ENCODE measurements at regions not wholly inside any gene's neighbourhood (a gene's known extent, or its start where the extent isn't known, plus 50 kb on each side); places are given as distances from the start of the nearest gene placed in this dataset.

- peak overlapping the region; percentile 74 for H3K4me3 ChIP-seq (ENCODE audit: low read depth, low read length)
- no peak for DNase-seq (ENCODE audit: low read depth)
- TF ChIP-seq, protein P1, sequence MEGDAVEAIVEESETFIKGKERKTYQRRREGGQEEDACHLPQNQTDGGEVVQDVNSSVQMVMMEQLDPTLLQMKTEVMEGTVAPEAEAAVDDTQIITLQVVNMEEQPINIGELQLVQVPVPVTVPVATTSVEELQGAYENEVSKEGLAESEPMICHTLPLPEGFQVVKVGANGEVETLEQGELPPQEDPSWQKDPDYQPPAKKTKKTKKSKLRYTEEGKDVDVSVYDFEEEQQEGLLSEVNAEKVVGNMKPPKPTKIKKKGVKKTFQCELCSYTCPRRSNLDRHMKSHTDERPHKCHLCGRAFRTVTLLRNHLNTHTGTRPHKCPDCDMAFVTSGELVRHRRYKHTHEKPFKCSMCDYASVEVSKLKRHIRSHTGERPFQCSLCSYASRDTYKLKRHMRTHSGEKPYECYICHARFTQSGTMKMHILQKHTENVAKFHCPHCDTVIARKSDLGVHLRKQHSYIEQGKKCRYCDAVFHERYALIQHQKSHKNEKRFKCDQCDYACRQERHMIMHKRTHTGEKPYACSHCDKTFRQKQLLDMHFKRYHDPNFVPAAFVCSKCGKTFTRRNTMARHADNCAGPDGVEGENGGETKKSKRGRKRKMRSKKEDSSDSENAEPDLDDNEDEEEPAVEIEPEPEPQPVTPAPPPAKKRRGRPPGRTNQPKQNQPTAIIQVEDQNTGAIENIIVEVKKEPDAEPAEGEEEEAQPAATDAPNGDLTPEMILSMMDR (conservative IDR thresholded peaks at IDR 0.05; ENCODE audit: low read depth, low read length): no peak
These were observed 106.5 kb upstream of the KCTD1 start for GRCh38 chr18:26654616-26655524.

DNA sequence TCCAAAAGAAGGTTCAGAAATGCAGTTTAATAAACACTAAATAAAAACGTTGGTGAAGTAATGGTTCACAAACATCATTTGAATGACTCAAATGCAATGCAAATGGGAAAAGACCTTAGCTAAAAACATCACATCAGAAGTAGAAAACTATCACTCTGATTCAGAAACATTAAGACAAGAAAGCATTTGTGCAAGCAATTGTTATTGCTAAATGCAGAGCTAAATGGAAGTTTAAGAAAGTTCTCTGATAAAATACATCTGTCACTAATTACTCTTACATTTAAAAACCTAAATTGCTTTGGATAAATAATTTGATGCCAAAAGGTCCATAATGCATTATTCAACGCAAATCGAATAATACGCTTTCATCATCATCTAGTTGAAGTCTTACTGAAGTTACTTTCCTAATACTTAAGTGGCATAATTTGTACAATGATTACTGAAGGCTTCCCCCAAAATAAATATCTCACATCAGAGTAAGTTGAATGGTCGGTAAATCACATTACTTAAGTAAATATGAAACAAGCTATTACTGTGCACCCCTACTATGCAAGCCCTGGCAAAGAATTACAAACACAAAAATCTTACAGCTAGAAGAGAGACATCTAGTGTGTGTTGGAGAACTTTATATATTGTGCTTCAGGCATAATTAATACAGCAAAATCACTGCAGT, 105.7 kb upstream of the KCTD1 start:
- DNase-seq (ENCODE audit: low read depth): no peak
- TF ChIP-seq, protein P1 (conservative IDR thresholded peaks at IDR 0.05; ENCODE audit: low read depth, low read length): no peak
- H3K4me3 ChIP-seq (ENCODE audit: low read depth, low read length): no peak overlapping the region

DNA sequence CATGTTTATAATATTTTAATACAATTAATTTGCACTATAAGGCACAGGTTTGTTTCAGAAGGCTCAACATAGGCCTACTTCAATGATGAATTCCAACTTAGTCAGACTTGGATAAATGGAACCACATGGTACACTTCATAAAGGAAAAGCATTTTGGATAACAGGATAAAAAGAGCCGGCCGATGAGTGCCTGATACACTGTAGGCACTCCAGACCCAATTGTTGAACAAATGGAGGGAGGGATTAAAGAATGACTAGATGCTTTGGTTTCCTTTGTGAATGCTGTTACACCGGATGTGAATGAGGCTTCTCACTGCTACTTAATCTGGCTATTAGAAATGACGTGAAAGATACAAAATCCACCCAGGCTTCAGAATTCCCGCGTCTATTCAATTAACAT, 104.1 kb upstream of the KCTD1 start:
- TF ChIP-seq, protein P1 (conservative IDR thresholded peaks at IDR 0.05; ENCODE audit: low read depth, low read length): no peak
- no peak for DNase-seq (ENCODE audit: low read depth)
- H3K4me3 ChIP-seq (ENCODE audit: low read depth, low read length): no peak overlapping the region

GRCh38 chr18:26650310-26651268, 102.2 kb upstream of the KCTD1 start:
- TF ChIP-seq, protein P1 (conservative IDR thresholded peaks at IDR 0.05; ENCODE audit: low read depth, low read length): no peak

GRCh38 chr18:26649193-26649543, 100.8 kb upstream of the KCTD1 start:
- H3K4me3 ChIP-seq (ENCODE audit: low read depth, low read length): no peak overlapping the region
- no peak for DNase-seq (ENCODE audit: low read depth)
- TF ChIP-seq, protein P1 (conservative IDR thresholded peaks at IDR 0.05; ENCODE audit: low read depth, low read length): no peak

More at GRCh38 chr18:26650310-26651268, 102.2 kb upstream of the KCTD1 start:
- H3K4me3 ChIP-seq (ENCODE audit: low read depth, low read length): no peak overlapping the region
- DNase-seq (ENCODE audit: low read depth): no peak

GRCh38 chr18:26648509-26649192, 100.3 kb upstream of the KCTD1 start:
- H3K4me3 ChIP-seq (ENCODE audit: low read depth, low read length): no peak overlapping the region
- no peak for DNase-seq (ENCODE audit: low read depth)
- TF ChIP-seq, protein P1 (conservative IDR thresholded peaks at IDR 0.05; ENCODE audit: low read depth, low read length): no peak

Data from epithelial cell of proximal tubule (primary cell).